ENCODE measurements at regions not wholly inside any gene's neighbourhood (a gene's known extent, or its start where the extent isn't known, plus 50 kb on each side); places are given as distances from the start of the nearest gene placed in this dataset.

DNA sequence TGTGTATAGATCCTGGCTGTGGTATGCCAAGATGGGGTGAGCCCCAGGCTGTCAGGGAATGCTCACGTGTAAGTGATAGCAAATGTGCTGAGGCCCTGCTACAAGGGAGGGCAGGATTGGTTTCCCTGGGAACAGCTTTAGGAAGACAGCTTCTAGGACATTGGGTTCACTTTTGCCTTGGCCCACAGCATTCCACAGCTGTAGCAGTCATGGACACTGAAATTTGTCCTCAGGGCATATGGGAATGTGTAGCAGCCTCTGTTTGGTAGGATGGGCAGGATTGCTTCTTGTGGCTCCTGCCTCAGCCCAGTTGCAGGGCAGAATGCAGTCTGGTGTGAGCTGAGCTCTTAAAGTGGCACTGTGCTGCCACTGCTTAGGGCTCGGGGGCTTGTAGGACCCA is 1061.7 kb upstream of the WWC1 start:
- TF ChIP-seq, protein P1, sequence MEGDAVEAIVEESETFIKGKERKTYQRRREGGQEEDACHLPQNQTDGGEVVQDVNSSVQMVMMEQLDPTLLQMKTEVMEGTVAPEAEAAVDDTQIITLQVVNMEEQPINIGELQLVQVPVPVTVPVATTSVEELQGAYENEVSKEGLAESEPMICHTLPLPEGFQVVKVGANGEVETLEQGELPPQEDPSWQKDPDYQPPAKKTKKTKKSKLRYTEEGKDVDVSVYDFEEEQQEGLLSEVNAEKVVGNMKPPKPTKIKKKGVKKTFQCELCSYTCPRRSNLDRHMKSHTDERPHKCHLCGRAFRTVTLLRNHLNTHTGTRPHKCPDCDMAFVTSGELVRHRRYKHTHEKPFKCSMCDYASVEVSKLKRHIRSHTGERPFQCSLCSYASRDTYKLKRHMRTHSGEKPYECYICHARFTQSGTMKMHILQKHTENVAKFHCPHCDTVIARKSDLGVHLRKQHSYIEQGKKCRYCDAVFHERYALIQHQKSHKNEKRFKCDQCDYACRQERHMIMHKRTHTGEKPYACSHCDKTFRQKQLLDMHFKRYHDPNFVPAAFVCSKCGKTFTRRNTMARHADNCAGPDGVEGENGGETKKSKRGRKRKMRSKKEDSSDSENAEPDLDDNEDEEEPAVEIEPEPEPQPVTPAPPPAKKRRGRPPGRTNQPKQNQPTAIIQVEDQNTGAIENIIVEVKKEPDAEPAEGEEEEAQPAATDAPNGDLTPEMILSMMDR (IDR thresholded peaks at IDR 0.05; ENCODE audit: low read depth, low read length, missing control alignments) = no peak
- no peak overlapping the region for H3K4me3 ChIP-seq (ENCODE audit: low read depth, low read length)
- in situ Hi-C loops (cut with HindIII; ENCODE audit: low sequenced_read_pairs) = no loop called here
- DNase-seq (ENCODE audit: low read depth) = no peak

DNA sequence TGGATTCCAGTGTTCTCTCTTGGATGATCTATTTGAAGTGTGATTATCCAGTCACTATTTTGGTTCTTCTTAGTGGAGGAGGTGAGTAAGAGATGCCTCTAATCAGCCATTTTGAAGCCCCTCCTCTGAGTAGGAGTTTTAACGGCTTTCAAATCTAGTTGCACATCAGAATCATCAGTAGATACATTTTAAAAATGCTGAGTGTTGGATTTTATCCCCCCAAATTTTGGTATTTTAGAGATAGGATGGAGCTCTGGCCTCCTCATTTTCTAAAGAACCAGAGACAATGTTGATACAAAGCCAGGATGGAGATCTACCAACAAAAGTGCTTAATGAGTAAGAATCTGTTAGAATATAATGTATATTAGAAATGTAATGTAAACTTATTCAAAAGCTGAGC is 1061.0 kb upstream of the WWC1 start:
- H3K4me3 ChIP-seq (ENCODE audit: low read depth, low read length) = no peak overlapping the region
- DNase-seq (ENCODE audit: low read depth) = no peak
- TF ChIP-seq, protein P1 (IDR thresholded peaks at IDR 0.05; ENCODE audit: low read depth, low read length, missing control alignments) = no peak
- in situ Hi-C loops (cut with HindIII; ENCODE audit: low sequenced_read_pairs) = no loop called here

DNA sequence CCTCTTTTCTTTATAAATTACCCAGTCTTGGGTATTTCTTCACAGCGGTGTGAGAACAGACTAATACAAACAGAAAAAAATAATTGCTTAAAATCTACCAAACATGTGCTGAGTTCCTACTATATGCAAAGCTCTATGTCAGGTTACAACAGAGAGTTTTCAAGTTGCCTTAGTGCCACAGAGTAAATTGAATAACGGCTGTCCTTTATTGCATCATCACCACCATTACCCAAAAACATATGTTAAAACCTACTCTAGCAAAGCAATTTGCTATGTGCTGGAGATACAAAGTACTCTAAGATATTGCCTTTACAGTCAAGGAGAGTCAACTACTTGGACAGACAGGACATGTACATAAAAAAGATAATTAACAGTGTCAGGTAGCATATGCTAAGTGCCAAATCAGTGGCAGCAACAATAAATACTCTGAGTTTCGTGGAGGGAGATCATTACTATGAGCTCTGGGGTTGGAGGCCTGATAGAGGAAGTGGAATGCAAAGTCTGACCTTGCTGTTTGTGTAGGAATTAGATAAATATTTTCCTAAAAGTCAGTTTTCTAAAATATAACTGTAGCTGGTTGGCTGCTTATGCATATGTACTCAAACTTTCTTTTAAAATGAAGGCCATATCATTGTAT is 1058.7 kb upstream of the WWC1 start:
- in situ Hi-C loops (cut with HindIII; ENCODE audit: low sequenced_read_pairs) = no loop called here
- no peak overlapping the region for H3K4me3 ChIP-seq (ENCODE audit: low read depth, low read length)
- no peak for DNase-seq (ENCODE audit: low read depth)
- TF ChIP-seq, protein P1 (IDR thresholded peaks at IDR 0.05; ENCODE audit: low read depth, low read length, missing control alignments) = no peak

DNA sequence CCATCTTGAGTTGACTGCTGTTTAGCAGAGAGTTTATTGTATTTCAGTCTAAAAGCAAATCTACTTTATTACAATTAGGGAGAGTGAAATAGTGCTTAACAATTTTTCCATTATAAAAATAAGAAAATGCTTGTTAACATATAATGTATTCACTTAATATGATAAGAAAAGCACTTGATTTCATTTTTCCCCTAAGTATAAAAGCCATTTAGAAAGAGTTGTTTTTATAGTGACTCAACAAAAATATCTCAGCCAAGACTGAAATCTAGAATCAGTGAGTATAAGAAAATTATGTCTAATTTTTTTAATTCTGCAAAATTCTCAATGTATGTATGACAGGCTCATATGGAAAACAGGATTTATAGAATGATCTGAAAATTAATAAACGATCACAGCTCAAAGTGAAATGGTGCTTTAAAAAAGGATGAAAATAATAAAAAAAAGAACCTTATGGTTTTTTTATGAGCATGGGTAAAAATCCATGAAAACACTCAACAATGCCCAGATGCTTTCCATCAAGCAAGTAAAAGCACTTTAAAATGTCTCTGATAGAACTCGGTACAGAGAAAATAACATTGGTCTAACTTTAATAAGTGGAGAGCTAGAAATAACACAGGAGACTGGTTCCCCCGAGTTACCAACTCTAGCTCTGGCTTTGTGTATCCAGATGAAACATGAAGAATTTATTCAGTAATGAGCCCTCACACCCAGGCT is 1057.8 kb upstream of the WWC1 start:
- no peak for DNase-seq (ENCODE audit: low read depth)
- in situ Hi-C loops (cut with HindIII; ENCODE audit: low sequenced_read_pairs) = no loop called here
- no peak overlapping the region for H3K4me3 ChIP-seq (ENCODE audit: low read depth, low read length)
- TF ChIP-seq, protein P1 (IDR thresholded peaks at IDR 0.05; ENCODE audit: low read depth, low read length, missing control alignments) = no peak

DNA sequence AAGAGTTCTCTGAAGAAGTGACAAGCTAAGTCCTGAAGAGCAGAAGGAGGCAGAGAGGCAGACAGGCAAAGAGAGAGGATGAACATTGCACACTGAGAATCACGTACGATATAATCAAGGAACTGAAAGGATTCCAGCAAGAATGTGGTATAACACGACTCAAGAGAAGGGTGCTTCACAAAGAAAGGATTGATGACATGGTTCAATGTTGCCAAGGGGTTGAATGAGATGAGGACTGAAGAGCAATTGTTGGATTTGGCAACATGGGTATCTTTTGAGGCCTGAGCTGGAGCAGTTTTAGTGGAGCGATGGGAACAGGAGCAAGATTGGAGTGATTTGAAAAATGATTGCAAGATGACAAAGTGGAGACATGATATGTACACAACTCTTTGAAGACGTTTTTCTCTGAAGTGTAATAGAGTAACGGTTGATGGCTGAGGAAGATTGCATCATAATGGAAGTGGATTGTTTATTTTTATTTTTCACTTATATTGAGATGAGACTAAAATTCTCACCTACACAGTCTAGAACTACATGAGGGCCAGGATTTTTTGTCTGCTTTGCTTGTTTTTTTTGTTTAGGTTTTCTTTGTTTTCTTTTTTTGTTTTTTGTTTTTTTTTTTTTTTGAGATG is 1049.9 kb upstream of the WWC1 start:
- no peak for DNase-seq (ENCODE audit: low read depth)
- TF ChIP-seq, protein P1 (IDR thresholded peaks at IDR 0.05; ENCODE audit: low read depth, low read length, missing control alignments) = no peak
- in situ Hi-C loops (cut with HindIII; ENCODE audit: low sequenced_read_pairs) = no loop called here
- no peak overlapping the region for H3K4me3 ChIP-seq (ENCODE audit: low read depth, low read length)

DNA sequence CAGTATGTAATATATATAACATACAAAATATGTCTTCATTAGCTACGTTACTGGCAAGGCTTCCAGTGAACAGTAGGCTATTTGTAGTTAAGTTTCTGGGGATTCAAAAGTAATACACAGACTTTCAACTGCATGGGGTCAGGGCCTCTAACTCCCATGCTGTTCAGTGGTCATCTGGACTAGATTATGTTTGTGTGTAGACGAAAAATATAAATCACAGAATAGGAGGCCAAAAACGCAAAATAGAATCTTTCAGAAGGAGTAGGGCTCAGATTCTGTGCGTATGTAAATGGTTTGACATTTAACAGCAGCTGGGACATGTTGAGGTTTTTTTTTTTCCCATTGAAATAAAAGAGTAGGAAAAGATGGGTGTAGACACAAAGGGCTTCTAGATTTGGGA is 1048.7 kb upstream of the WWC1 start:
- in situ Hi-C loops (cut with HindIII; ENCODE audit: low sequenced_read_pairs) = no loop called here
- no peak for DNase-seq (ENCODE audit: low read depth)
- H3K4me3 ChIP-seq (ENCODE audit: low read depth, low read length) = no peak overlapping the region

More for the DNA sequence above, 1048.7 kb upstream of the WWC1 start:
- TF ChIP-seq, protein P1 (IDR thresholded peaks at IDR 0.05; ENCODE audit: low read depth, low read length, missing control alignments) = no peak

All from astrocyte of the cerebellum (primary cell).